RWPE1 (cell line): ENCODE measurements at regions not wholly inside any gene's neighbourhood (a gene's known extent, or its start where the extent isn't known, plus 50 kb on each side); places are given as distances from the start of the nearest gene placed in this dataset.

Experiments used
- CTCF ChIA-PET: fragments of 350-600 bp; sonication (Branson Sonifier 250); formaldehyde crosslinking; extraction: SDS; loops from one replicate; lab custom pipeline; 2021; lab: Yijun Ruan, JAX
- POLR2A ChIA-PET: fragments of 400-600 bp; formaldehyde crosslinking; extraction: SDS; loops from one replicate; lab custom pipeline; 2020; ENCODE audit warnings: antibody characterized with exemption; ENCODE audit not compliant: low non-redundant PET; lab: Yijun Ruan, JAX
- DNase-seq: peaks from one replicate; pipeline ENCODE4 v3.0.0; 2012; ENCODE audit warnings: low spot score
- H3K27ac ChIP-seq: fragments of 450-650 bp; 2 replicates; pipeline ENCODE4 v1.5.1; 2017
- TF ChIP-seq, protein P1 (sequence below): fragments of 450-650 bp; conservative IDR thresholded peaks from 2 replicates; pipeline ENCODE4 v1.5.1; 2017; ENCODE audit warnings: low read depth, mild to moderate bottlenecking

DNA sequence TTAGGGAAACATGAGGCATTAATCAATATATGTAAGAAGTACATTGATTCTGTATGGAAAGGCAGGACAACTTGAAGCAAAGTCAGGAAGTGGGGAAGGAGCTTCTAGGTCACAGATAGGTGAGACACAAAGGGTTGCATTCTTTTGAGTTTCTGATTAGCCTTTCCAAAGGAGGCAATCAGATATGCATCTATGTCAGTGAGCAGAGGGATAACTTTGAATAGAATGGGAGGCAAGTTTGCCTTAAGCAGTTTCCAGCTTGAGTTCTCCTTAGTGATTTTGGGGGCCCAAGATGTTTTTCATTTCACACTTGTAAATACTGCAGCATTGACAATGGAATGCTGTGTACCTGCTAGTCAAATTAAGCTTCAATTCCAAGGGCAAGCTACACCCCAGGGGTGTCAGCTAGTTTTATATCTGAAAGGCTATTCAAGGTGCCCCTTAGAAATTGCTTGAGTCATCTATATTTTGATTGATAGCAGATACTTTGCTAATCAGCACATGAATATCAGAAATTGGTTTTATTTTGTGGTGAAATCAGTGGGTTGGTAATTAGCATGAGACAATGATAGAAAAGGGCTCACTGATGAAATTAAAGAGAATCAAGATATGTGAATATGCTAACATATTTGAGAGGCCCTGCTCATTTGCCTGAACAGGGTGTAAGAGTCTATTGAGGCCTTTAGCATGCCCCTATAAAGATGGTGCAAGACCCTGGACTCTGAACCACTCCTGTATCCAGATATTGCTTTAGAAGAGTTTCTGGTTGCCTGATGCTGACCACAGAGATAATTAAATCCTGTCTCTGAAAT is 131.5 kb downstream of the TMEM17 start:
- TF ChIP-seq, protein P1, sequence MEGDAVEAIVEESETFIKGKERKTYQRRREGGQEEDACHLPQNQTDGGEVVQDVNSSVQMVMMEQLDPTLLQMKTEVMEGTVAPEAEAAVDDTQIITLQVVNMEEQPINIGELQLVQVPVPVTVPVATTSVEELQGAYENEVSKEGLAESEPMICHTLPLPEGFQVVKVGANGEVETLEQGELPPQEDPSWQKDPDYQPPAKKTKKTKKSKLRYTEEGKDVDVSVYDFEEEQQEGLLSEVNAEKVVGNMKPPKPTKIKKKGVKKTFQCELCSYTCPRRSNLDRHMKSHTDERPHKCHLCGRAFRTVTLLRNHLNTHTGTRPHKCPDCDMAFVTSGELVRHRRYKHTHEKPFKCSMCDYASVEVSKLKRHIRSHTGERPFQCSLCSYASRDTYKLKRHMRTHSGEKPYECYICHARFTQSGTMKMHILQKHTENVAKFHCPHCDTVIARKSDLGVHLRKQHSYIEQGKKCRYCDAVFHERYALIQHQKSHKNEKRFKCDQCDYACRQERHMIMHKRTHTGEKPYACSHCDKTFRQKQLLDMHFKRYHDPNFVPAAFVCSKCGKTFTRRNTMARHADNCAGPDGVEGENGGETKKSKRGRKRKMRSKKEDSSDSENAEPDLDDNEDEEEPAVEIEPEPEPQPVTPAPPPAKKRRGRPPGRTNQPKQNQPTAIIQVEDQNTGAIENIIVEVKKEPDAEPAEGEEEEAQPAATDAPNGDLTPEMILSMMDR: no peak
- DNase-seq: no peak
- ChIA-PET POLR2A (no interaction called here), CTCF (interaction anchor here (0.5 kb wide), 1 partner anchor 107 kb away, joined by 3 read pairs; no protein-coding TSS in a partner anchor)
- no peak overlapping the region for H3K27ac ChIP-seq

DNA sequence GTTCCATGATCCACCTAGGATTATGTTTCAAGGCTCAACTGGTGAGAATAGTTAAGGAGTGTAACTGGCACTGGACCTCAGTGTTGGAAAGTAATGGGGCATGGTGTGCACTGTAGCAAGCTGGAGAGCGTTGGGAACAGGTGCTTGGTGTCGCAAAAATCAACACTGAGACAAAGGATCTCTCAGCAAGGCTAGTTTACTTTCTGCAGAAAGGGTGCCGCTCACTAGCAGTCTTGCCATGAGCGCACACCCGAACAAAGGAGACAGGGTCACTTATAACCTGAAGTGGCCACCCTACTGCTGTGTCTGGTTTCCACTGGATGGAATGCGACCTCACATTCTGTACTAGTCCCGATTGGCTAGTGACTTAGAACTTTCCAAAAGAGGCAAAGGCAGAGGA is 133.2 kb downstream of the TMEM17 start:
- H3K27ac ChIP-seq: no peak overlapping the region
- CTCF ChIA-PET: interaction anchor here (0.7 kb wide), 1 partner anchor 70 kb away, joined by 7 read pairs; no protein-coding TSS in a partner anchor
- TF ChIP-seq, protein P1: no peak
- POLR2A ChIA-PET: no interaction called here
- DNase-seq: no peak

DNA sequence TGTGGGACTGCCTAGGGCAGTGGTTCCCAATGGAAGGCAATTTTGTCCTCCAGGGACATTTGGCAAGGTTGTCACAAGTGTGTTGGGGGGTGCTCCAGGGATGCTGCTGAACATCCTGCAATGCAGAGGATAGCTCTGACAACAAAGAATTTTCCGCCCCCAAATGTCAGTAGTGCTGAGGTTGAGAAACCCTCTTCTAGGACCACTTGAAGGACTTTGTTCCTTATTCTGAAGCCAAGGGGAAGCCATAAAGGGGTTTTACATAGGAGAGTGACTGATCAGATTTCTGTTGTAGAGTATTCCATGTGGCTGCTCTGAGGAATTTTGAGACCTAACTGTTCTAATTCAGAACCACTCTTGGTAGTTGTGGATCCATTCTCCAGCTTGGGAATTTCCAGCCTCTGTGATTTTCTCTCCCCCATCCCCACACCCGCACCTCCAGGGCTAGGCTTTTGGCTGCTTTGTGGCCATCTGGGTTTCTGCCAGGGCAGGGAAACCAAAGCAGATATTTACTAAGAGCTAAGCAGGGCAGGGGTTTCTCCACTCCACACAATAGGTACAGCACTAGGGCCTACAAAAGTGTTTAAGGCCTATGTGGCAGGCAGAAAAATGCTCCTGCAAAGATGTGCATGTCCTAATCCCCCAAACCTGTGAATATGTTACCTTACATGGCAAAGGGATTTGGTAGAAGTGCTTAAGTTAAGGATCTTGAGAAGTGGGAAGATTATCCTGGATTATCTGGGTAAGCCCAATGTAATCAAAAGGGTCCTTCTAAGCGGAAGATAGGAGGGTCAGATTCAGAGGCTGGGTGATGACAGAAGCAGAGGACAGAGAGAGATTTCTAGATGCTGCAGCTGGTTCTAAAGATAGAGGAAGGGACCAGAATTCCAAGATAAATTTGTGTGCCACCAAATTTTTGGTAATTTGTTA is 135.4 kb downstream of the TMEM17 start:
- TF ChIP-seq, protein P1: no peak

DNA sequence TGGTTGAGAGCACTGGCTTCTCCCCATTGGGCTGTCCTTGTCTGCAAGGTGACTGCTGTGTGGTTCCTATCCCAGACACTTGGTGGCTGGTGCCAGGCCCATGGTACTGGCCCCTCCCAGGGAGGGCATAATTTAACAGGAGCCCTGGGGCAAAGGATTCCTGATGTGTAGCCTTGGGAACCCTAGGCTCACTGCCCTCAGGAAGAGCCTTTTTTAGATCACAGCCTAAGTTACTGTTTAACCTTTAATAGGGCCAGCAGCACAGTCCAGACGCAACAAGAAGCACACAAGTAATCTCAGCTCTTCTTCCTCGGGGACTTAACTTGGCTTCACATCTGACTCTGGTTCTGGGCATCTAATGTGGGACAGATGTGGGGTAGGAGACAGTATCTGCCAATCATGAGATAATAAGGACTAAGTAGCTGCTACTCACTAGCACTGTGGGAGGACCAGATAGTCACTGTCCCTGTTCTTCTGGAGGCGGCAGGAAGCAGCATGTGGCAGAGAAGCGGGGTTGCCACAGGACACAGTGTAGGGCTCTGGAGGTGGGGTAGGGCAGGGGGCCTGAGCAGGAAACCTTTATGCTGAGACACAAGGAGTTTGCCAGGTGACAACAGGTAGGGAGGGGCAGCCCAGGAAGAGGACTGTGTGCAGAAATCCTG is 136.3 kb downstream of the TMEM17 start:
- TF ChIP-seq, protein P1: no peak
- no peak overlapping the region for H3K27ac ChIP-seq
- POLR2A ChIA-PET: no interaction called here
- CTCF ChIA-PET: no interaction called here
- DNase-seq: no peak

More for the DNA sequence above, 135.4 kb downstream of the TMEM17 start:
- ChIA-PET POLR2A (no interaction called here), CTCF (interaction anchor here (0.6 kb wide), 1 partner anchor 325 kb away, joined by 3 read pairs; no protein-coding TSS in a partner anchor)
- DNase-seq: no peak
- no peak overlapping the region for H3K27ac ChIP-seq

DNA sequence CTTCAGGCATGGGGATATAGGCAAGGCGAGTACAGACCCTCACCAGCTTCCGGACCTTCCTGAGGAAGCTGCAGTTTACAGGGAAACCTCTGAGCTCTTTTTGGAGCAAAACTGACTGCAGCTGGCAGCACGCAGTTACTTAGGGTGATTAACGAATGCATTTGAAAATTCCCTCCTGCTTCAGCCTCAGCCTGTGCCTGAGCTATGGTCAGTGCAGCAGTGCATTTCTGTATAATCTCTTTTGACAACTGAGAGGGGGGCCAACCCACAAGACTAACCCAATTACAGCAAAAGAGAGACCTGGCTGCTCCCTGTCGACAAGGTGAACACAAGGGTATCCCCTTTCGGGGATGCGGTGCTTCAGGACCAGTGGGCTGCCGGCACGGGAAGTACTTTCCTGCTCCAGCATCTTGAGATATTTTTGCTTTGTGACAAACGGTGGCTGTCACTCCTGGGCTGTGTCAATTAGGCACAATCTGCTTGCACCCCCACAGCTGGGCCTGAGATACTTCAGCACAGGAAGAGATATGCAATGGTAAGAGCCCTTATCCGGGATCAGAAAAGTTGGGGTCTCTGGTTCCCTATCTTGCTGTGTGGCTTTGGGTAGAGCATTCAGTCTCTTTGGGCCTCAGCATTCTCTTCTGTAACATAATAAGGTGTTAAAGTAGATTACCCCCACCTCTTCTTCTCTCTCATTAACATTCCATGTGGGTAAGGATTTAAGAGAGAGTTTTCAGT is 141.0 kb downstream of the TMEM17 start:
- no peak overlapping the region for H3K27ac ChIP-seq
- TF ChIP-seq, protein P1: no peak
- DNase-seq: no peak
- ChIA-PET POLR2A (no interaction called here), CTCF (no interaction called here)
